ENCODE measurements at regions not wholly inside any gene's neighbourhood (a gene's known extent, or its start where the extent isn't known, plus 50 kb on each side); places are given as distances from the start of the nearest gene placed in this dataset.

DNA sequence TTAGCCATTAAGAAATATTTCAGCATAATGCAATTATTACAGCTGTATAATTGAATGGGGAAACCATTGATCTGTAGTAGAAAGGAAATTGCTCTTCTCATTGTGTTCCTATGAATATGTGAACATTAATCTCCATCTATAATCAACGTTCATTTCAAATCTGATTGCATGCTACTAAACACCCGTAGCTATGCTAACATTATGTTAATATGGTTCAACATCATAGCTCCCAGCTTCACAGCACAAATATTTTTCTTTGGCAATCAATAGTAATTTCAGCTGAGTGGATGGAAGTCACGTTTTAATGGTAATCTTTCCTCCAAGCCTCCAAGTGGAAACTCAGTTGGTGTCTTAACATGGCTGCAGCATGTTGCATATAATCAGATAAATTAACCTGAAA lies 454.4 kb downstream of the MAFB start:
- intact Hi-C loops (cut with DNase I) = no loop called here
- no peaks in the 10 kb centered on the region for H3K9me3 ChIP-seq (ENCODE audit: control insufficient read depth in 2 of 3, insufficient read depth in 1 of 3, low read length in 3 of 3)

DNA sequence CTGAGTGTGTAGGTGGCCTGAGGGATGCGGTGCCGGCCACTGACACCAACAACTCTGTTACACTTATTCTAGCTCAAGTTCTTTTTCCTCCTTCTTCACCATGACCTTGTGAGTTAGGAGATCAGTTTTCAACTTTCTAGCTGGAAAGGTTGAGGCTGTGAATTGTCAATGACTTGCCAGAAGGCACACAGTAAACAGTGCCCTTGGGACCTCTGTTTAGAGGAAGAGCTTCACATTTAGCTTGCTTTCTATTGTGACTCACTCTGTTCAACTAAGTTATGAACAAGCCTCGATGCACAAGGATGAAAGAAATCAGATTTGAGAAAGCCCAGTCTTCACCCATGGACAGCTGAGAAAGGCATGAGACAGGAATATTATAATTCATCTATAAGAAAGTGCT lies 455.6 kb downstream of the MAFB start:
- FAIRE-seq (no peak), DNase-seq (no peak)
- Histone ChIP-seq H3K9me3 (ENCODE audit: control insufficient read depth in 2 of 3, insufficient read depth in 1 of 3, low read length in 3 of 3) (no peaks in the 10 kb centered on the region), H3K27ac (ENCODE audit: low read depth in 2 of 2, low read length in 2 of 2) (no peak overlapping the region), H3K36me3 (ENCODE audit: control insufficient read depth in 2 of 3, insufficient read depth in 3 of 3, low read length in 3 of 3) (no peaks in the 10 kb centered on the region), H3K4me1 (ENCODE audit: control insufficient read depth in 2 of 3, insufficient read depth in 2 of 3, low read depth in 1 of 3, low read length in 3 of 3) (no peaks in the 10 kb centered on the region), H3K4me3 (ENCODE audit: low read length in 3 of 3) (no peak overlapping the region), H3K27me3 (ENCODE audit: control insufficient read depth, insufficient read depth, low read length) (no peaks in the 10 kb centered on the region), H3K9ac (ENCODE audit: low read length in 3 of 3) (no peak overlapping the region)
- intact Hi-C loops (cut with DNase I) = no loop called here
- TF ChIP-seq, protein P1, sequence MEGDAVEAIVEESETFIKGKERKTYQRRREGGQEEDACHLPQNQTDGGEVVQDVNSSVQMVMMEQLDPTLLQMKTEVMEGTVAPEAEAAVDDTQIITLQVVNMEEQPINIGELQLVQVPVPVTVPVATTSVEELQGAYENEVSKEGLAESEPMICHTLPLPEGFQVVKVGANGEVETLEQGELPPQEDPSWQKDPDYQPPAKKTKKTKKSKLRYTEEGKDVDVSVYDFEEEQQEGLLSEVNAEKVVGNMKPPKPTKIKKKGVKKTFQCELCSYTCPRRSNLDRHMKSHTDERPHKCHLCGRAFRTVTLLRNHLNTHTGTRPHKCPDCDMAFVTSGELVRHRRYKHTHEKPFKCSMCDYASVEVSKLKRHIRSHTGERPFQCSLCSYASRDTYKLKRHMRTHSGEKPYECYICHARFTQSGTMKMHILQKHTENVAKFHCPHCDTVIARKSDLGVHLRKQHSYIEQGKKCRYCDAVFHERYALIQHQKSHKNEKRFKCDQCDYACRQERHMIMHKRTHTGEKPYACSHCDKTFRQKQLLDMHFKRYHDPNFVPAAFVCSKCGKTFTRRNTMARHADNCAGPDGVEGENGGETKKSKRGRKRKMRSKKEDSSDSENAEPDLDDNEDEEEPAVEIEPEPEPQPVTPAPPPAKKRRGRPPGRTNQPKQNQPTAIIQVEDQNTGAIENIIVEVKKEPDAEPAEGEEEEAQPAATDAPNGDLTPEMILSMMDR (IDR thresholded peaks at IDR 0.05; ENCODE audit: borderline replicate concordance, extremely low read depth, insufficient read depth) = no peak

More for the DNA sequence above, 454.4 kb downstream of the MAFB start:
- Histone ChIP-seq H3K9ac (ENCODE audit: low read length in 3 of 3) (no peak overlapping the region), H3K36me3 (ENCODE audit: control insufficient read depth in 2 of 3, insufficient read depth in 3 of 3, low read length in 3 of 3) (no peaks in the 10 kb centered on the region), H3K27ac (ENCODE audit: low read depth in 2 of 2, low read length in 2 of 2) (no peak overlapping the region), H3K4me1 (ENCODE audit: control insufficient read depth in 2 of 3, insufficient read depth in 2 of 3, low read depth in 1 of 3, low read length in 3 of 3) (no peaks in the 10 kb centered on the region), H3K27me3 (ENCODE audit: control insufficient read depth, insufficient read depth, low read length) (no peaks in the 10 kb centered on the region), H3K4me3 (ENCODE audit: low read length in 3 of 3) (no peak overlapping the region)
- no peak for FAIRE-seq
- DNase-seq = no peak
- TF ChIP-seq, protein P1 (IDR thresholded peaks at IDR 0.05; ENCODE audit: borderline replicate concordance, extremely low read depth, insufficient read depth) = no peak

DNA sequence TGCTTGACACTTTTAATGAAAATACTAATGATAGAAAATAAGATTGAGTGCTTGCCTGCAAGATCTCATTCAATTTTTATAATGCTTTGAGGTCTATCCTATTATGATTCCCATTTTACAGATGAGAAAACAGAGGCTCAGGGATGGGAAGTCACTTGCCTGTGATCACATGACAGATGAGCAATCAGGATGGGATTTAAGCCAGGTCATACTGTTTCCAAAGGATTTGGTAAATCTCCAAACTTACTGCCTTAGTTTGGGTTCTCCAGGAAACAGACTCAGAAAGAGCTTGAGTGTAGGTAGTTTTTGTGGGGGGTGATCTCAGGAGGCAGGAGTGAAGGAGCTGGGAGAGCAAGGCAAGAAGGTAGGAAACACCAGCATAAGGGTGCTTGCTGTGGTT lies 456.3 kb downstream of the MAFB start:
- Histone ChIP-seq H3K27me3 (ENCODE audit: control insufficient read depth, insufficient read depth, low read length) (no peaks in the 10 kb centered on the region), H3K9me3 (ENCODE audit: control insufficient read depth in 2 of 3, insufficient read depth in 1 of 3, low read length in 3 of 3) (no peaks in the 10 kb centered on the region), H3K9ac (ENCODE audit: low read length in 3 of 3) (no peak overlapping the region), H3K4me3 (ENCODE audit: low read length in 3 of 3) (no peak overlapping the region), H3K27ac (ENCODE audit: low read depth in 2 of 2, low read length in 2 of 2) (no peak overlapping the region), H3K36me3 (ENCODE audit: control insufficient read depth in 2 of 3, insufficient read depth in 3 of 3, low read length in 3 of 3) (no peaks in the 10 kb centered on the region), H3K4me1 (ENCODE audit: control insufficient read depth in 2 of 3, insufficient read depth in 2 of 3, low read depth in 1 of 3, low read length in 3 of 3) (no peaks in the 10 kb centered on the region)
- DNase-seq (no peak), FAIRE-seq (no peak)
- intact Hi-C loops (cut with DNase I) = no loop called here
- TF ChIP-seq, protein P1 (IDR thresholded peaks at IDR 0.05; ENCODE audit: borderline replicate concordance, extremely low read depth, insufficient read depth) = no peak

DNA sequence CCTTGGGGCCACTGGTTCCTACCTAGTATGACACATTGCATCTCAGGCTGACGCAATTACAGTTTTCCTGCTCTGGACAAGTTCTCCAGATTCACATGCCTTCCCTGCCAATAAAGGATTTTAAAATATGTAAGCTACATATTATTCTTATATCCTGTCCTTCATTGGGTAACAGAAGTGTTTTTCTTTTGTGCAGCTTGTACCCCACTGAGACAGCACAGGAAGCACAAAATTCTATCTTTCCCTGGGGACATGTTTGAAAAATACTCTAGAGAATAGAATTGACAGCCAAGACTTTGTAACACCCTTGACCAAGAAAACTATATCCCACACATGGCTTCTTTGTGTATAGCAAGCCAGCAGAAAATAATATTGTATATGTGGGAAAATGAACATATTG lies 456.8 kb downstream of the MAFB start:
- H3K27ac ChIP-seq (ENCODE audit: low read depth in 2 of 2, low read length in 2 of 2) = no peak overlapping the region
- H3K4me1 ChIP-seq (ENCODE audit: control insufficient read depth in 2 of 3, insufficient read depth in 2 of 3, low read depth in 1 of 3, low read length in 3 of 3) = no peaks in the 10 kb centered on the region
- H3K27me3 ChIP-seq (ENCODE audit: control insufficient read depth, insufficient read depth, low read length) = no peaks in the 10 kb centered on the region
- intact Hi-C loops (cut with DNase I) = no loop called here
- FAIRE-seq (no peak), DNase-seq (no peak)
- no peaks in the 10 kb centered on the region for H3K36me3 ChIP-seq (ENCODE audit: control insufficient read depth in 2 of 3, insufficient read depth in 3 of 3, low read length in 3 of 3)
- H3K9ac ChIP-seq (ENCODE audit: low read length in 3 of 3) = no peak overlapping the region
- no peaks in the 10 kb centered on the region for H3K9me3 ChIP-seq (ENCODE audit: control insufficient read depth in 2 of 3, insufficient read depth in 1 of 3, low read length in 3 of 3)
- H3K4me3 ChIP-seq (ENCODE audit: low read length in 3 of 3) = no peak overlapping the region
- TF ChIP-seq, protein P1 (IDR thresholded peaks at IDR 0.05; ENCODE audit: borderline replicate concordance, extremely low read depth, insufficient read depth) = no peak

All from kidney (tissue), 13 donors.